ENCODE measurements at regions not wholly inside any gene's neighbourhood (a gene's known extent, or its start where the extent isn't known, plus 50 kb on each side); places are given as distances from the start of the nearest gene placed in this dataset.
A peak's percentile ranks its signal among the peaks of the same experiment; 100 is the strongest.

DNA sequence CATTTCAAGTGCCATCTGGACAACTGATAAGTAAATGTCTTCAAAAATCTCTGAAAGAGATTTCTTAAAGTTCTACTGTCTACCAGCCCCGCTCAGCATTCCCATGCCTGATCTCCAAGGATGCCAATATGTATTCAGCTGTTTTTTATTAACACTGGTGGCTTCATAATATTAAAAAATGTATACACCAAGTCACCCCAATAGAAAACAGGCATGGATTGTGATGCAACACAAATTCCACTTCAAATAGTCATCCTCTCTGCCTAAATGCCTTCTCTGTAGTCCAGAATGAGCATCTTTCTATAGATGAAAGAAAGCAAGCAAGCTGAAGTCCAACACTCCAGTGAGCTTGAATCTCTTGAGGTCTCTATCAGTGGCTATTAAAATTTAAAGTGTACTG, 152.2 kb upstream of the PPARGC1A start:
- no peak for ATAC-seq

DNA sequence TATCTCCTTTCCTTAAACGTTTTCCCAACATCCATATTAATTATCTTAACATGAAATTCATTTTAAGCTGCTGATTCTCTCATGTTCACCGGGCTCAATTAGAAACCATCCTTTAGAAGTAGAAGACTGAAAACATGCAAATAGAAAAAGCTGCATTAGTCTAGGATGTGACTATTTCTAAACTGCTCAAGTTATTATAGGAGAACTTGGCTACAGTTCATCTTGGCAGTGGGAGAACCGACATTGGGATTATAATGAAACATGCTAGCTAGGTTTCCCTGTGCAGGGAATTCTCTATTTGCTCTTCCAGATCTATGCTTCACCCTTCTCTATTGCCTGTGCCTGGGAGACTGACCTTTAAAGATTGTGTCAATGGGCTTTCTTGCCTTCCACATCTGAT, 151.0 kb upstream of the PPARGC1A start:
- ATAC-seq = no peak

DNA sequence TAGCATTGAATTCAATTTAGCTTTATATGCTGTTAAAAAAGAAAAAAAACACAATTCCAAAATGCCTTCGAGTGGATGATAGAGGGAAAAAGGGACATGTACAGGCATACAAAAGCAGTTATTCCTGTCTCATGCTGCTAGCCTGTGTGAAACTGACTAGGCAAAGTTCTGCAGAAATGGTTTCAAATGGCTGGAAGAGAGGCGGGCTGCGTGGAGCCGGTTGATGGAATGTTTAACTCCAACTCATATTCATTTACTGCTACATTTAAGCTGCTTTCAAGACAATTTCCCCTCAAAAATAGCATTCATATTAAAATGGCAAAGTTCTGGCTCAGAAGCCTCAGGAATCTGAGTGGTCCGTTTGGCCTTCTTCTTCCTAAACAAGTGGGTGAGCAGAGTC, 143.8 kb upstream of the PPARGC1A start:
- ATAC-seq = no peak

DNA sequence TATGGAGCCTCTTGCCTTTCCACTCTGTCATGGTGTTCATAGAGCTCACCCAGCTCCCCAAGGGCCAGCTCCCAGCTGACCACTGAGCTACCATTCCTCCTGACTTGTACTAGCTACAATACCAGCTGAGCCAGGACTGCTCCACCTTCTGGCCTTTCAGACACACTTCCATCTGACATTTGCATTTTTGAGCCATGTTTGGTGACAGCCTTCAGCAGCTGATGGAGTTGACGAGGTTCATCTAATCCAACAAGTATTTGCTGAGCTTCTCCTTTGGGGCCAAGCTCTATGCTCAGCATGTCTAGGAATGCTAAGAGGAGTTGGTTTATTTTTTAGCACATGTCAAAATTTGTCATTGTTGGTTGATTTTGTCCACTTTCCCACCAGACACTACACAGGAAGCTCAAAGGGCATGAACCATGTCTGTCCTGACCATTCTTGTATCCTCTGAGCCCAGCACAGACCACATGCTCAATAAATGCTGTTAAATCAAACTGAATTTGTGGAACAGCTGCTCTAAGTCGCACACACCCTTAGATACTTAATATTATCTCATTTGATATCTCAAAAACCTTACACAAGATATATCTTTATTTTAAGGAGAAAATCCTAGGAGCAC, 142.6 kb upstream of the PPARGC1A start:
- peak; percentile 49 for ATAC-seq

DNA sequence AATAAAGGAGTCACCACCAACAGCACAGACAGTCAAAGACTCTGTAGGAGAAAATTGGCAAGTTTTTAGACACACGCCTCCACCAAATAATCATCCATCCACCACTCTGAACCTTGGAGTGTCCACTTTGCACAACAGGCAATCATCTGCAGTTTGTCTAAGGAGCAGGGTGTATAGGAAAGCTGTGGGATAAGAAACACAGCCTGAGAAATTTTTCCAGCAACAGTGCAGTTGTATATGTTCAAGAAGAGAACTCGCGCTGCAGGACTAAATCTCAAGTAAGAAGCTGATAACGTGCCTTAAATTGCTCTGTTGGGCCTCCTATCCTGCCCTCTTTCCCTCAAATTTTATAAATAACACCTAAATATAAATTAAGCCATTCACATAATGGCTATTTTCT, 136.7 kb upstream of the PPARGC1A start:
- ATAC-seq = no peak

DNA sequence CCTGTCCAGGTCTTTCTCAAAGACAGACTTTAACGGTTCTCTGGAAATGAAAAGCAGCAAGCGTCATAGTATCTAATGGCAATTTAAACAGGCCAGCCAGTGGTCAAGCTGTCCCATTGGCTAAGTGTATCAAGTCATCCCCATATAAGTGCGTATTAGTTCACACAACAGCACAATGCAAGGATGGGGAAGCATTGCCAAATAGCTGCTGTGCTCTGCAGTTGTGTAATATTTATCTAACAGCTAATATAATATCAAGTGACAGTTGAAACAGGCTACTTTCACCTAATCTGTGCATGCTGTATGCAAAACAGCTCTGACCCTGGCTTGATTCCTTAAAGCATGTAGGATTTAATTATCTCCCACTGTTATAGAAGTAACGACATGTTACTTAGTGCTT, 134.8 kb upstream of the PPARGC1A start:
- no peak for ATAC-seq

DNA sequence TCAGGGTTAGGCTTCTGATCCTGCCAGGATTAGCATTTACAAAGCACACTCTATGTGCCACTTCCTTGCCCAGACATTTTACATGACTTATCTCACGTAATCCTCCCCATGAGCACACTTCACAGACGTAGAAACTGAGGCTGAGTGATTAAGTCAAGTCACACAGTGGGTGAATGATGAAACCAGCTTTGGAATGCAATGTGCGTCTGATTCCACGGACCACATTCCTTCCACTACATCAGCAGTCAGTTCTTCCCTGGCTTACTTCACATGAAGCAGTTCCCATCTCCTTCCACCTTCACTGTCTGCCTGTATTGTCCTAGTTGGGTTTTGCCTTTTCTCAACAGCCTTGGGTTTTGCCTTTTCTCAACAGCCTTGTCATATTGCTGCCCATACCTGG, 134.3 kb upstream of the PPARGC1A start:
- ATAC-seq = peak; percentile 71

DNA sequence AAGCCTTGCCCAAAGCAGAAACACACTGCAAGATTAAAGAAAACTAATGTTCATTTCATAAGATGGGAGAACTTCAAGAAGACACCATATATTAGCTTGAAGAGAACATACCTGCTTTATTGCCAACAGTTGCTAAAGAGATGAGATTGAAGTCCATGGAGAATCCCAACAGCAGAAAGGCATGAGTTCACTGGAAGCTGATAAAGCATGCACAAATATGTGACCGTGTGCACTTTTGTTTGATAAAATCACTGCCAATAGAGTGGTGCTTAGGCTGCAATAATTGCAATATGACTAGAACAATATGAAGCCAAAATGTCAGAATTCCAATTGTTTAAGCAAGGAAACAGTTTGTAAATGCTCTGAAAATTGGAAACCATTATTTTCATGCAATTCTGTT, 125.9 kb upstream of the PPARGC1A start:
- ATAC-seq = no peak

DNA sequence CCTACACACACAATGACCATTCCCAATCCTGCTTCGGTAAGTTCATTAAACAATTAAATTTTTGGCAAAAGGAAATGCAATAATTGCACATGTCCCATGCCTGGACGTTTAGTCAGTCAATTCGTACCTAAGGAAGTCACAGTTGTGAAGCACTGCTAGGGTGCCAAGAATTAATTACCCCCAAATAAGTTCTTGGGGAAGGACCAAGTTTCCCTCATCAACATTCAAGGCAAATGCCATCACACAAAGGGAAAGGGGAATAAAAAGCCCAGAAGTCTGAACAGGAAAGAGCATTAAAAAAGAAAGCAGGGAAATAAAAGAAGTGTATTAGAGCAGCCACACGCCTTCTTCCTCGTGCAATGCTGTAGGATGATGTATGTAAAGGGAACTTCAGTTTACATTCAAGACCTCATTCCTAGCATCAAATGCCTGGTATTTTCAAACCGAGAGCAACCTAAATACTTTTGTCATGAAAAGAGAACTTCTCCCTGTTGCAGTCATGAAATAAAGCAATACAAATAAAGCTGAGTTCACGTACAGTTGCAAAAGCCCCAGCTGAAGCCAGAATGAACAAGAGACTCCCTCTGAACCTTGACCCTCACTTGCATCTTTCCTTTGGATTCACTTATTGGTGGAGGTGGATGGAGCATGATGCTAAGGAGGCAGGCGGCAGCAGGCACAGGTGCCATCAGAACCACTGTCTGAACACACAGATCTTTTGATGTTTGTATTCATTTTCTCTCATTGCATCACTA, 124.0 kb upstream of the PPARGC1A start:
- no peak for ATAC-seq

DNA sequence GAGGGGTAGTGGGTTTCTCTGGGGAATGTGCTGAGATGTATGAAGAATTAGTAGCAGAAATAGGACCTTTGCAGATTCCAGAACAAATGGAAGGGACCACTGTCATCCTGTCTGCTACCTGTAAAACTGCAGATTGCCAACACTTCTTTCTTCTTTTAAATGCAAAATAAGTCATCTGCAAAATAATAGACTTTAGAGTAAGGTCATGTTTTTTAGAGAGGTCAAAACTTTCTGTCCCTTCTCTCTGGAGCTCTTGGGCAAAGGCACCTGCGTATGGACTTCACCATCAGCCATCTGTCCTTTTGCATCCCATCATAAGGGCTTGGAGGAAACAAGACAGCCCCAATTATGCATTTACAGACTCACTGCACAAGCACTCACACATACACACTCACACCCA, 121.1 kb upstream of the PPARGC1A start:
- no peak for ATAC-seq

DNA sequence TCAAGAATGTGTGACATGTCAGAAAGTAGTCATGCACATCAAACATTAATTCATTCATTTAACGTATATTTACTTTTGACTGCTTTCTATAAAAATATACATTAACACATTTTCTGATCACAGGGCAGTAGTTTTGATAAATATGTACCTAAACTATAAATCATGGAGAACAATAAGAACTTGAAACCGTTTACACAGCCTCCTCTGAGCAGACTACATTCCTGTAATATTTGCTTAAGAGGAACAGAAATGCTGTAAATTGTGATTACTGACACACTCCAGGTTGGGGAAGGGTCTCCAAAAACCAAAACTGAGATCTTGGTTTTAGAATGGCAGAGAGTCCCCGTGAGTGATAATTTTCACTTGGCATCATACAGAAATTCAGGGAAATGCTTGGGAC, 120.7 kb upstream of the PPARGC1A start:
- no peak for ATAC-seq

DNA sequence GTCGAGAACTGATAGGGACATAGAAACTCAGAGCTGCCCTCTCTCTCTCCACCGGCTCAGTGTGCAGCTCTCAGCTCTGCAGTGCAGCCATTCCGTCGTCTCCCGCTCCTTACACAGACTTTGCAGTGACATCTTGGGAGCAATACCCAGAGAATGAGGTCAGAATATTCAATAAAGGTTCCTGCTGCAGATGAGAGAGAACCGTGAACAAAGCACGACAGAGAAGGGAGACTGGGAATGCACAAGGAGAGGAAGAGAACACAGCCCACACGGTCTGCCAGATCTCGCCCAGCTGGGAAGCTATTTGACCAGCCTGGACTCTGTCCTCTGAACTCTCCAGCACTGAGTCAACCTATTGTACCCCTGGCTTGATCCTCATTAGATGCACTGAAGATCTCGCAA, 118.0 kb upstream of the PPARGC1A start:
- ATAC-seq = no peak

DNA sequence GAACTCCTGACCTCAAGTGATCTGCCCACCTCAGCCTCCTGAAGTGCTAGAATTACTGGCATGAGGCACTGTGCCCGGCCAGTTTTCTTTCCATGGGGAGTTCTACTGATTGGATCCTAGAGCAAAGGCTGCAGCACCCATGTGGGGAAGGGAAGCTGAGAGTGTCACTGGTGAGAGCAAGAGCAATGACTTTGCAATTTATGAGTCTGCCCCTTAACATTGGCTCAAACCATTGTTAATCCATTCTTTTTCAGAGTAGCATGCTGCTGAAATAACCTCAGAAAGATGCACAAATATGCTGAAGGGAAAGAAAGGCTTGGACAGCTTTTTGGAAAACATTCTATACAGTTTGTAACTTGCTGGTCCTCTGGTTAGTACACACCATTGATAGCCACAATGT, 116.4 kb upstream of the PPARGC1A start:
- no peak for ATAC-seq

DNA sequence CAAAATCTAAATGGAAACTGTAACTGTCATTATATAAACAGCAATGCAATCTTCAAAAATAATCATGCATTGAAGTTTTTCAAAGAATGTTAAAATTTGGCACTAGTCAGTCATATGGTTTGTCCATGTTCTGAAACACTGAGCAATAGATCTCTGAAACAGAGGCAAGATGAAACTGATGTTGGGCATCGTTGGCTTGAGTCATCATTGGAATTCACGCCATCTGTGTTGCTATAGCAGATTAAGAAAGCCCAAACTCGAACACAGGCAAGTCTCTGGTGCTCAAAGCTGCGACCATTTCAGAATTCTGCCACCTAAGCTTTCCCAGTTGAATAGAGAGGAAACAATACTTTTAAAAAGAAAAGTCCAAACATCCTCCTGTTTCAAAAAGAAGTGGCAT, 114.1 kb upstream of the PPARGC1A start:
- no peak for ATAC-seq

DNA sequence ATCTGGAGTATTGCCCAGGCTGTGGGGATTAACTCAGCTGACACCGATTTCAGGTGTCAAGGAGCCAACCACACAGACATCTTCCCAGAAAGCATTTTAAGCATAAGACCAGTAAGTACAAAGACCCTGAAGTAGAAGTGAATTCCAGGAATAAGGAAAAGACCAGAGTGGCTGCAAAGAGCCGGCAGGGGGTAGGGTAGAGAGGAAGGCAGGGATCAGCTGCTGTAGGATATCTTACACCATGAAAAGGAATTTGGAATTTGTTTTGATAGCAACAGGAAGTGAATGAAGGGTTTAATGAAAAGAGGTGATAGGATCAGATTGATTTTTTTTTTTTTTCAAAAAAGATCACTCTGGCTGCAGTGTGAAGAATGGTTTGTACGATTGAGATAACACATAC, 113.6 kb upstream of the PPARGC1A start:
- no peak for ATAC-seq

DNA sequence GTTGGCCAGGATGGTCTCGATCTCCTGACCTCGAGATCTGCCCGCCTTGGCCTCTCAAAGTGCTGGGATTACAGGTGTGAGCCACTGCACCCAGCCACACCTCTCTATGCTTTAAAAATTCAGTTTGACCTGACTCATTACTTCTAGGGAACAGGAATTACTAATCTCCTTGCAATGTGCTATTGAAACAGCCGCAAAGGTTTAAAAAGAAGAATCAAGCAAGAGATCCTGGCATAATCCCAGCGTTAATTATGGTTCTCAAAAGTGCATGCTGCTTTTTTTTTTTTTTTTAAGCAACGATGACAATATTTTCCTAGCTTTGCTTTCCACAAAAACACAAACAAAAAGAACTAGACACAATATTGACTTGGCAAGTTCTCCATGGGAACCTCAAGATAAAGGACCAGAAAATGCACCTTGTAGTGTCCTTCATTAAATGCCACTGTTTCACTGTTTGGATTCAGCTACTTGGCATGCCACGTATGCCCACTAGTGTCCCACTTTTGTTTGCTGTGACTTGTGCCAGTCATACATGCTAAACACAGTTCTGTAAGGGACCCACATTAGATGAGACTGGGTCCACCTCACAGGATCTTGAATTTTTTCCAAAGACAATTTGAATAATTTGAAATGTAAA, 112.6 kb upstream of the PPARGC1A start:
- peak; percentile 85 for ATAC-seq

DNA sequence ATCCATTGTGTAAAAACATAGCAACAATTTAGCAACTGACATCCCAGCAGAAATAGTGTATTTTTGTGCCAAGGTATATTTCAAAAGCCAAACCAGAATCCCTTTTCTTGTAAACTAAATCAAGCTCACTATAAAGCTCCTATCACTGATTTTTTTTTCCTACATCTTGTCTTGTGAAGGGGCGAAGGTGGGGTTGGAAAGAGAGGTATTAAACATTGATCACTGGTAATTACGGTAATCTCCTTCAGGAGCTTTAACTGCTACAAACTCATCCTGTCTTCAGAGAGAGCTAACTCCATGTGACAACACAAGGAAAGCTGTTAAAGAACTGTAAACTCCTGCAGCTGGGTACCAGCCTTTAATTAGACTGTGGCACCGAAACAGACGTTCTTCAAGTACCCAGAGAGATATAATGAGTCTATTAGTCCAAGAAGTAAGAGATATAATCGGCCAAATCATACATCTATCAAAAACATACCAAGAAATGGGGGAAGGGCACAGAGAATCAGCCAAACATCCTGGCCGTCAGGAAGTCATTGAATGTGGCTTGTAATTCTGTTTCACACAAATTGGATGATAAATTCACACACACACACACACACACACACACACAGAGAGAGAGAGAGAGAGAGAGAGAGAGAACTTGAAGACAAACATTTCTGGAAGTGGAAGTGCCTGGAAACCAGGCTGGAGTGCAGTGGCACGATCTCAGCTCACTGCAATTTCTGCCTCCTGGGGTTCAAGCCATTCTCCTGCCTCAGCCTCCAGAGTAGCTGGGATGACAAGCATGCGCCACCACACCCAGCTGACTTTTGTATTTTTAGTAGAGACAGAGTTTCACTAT, 111.9 kb upstream of the PPARGC1A start:
- no peak for ATAC-seq

DNA sequence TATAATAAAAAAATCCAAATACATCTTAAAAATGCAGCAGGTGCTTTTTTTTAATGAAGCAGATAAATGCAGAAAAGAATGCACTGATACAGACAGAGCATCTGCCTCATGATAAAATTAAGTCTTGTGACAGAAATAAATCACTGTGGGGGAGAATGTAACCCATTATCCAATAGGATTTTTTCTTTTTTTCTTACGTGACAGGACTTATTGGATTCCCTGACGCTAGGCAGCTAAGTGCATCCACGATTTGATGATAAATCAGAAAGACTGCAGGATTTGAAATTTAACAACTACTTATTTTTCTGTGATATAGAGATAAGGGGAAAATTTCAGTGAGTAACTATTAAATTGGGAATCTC, 110.6 kb upstream of the PPARGC1A start:
- ATAC-seq = no peak

DNA sequence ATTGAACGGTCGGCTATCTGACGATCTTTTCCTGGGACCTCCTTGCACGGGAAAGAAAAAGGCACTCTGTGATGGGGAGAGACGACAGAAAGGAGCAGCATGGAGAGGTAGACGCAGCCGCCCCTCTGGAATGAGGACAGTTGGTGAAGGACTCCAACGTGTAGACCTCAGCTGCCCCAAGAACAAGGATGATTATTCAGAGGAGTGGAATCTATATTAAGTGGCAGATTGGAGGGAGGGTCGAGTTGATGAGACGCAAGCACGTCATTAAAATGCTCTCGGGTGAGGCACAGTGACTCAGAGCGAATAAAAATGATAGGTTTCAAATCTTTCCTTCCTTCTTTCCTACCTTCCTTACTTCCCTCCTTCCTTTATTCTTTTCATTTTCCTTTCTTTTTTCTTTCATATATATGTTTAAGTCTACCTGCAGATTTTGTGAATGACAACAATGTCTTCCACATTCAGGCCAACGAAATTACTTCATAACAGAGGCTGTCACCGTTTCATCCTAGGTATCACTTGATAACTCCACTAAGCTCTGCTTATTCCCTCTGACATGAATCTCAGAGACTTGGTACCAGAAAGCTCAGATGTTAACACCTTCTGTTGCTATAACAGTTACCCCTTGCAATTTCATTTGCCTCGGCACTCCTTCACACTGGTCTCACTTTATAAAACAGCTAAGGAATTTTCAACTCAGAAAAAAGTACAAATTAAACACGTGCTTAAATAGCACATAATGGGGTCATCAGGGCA, 110.0 kb upstream of the PPARGC1A start:
- ATAC-seq = no peak

DNA sequence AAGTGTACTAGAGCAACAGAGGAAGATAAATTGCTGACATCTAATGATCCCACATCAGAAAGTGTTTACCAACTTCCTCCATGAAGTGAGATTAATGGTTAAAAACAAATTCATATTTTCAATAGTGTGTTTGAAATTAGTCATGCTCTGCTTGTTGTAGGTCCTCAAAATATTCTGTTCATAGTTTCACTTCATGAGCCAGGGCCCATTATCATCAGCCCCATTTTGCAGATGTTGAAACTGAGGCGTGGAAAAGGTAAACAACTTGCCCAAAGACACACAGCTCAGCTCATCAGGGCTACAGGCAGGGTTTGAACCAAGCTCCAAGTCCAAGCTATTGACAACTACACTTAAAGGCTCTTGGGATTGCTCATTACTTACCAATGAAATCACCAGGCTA, 103.5 kb upstream of the PPARGC1A start:
- no peak for ATAC-seq

DNA sequence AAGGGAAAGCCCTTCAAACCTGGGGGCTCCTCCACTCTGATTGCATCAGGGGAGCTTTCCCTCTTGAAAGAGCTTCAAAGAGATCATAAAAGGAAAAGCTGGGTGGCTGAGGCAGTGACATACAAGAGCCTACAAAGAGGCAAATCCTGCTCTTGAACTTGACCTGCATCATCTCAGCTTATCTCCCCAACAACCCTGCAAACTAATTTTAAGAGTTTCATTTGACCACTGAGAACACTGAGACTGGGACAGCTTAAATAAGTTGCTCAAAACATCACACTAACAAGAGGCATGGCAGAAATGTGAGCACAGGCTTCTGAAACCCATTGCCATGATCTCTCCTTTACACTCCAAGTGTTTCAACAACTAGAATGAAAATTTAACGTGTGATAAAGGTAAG, 101.6 kb upstream of the PPARGC1A start:
- ATAC-seq = no peak

DNA sequence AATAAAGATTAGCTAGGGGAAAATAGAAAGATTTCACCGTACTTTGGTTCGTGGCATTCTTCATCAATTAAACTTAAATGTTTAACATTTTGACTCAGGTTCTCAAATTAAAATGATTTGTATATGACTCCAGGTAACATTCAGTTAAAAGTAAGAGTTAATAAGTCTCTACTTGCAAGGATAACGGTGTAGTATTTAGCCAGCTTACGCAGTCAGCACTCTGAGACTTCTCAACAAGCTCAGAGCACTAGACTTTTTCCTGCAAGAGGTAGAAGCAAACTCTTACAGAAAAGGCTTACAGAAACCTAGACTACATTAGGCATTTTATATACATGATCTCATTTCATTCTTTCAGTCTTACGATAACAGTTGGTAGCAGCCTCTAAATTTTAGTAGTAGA, 96.4 kb upstream of the PPARGC1A start:
- ATAC-seq = no peak

DNA sequence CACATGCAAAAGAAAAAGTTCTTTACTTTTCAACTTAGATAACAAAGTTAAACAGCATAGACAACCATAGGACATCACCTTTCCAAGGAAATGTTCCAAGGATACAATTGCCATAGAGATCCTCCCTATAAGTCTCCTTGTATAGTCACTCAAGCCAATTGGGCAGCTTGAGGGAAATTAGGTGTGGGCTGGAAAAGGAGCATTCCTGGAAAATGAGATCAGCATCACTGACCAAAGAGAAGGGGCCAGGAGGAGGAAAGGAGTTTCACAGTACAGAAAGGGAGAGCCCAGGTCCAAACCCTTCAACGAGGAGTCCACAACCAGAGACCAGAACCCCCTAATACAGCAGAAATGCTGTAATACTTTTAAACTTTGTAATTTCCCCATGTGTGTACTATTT, 91.5 kb upstream of the PPARGC1A start:
- no peak for ATAC-seq

Data from esophagus mucosa (tissue), 1 donor.